ENCODE measurements at regions not wholly inside any gene's neighbourhood (a gene's known extent, or its start where the extent isn't known, plus 50 kb on each side); places are given as distances from the start of the nearest gene placed in this dataset.

DNA sequence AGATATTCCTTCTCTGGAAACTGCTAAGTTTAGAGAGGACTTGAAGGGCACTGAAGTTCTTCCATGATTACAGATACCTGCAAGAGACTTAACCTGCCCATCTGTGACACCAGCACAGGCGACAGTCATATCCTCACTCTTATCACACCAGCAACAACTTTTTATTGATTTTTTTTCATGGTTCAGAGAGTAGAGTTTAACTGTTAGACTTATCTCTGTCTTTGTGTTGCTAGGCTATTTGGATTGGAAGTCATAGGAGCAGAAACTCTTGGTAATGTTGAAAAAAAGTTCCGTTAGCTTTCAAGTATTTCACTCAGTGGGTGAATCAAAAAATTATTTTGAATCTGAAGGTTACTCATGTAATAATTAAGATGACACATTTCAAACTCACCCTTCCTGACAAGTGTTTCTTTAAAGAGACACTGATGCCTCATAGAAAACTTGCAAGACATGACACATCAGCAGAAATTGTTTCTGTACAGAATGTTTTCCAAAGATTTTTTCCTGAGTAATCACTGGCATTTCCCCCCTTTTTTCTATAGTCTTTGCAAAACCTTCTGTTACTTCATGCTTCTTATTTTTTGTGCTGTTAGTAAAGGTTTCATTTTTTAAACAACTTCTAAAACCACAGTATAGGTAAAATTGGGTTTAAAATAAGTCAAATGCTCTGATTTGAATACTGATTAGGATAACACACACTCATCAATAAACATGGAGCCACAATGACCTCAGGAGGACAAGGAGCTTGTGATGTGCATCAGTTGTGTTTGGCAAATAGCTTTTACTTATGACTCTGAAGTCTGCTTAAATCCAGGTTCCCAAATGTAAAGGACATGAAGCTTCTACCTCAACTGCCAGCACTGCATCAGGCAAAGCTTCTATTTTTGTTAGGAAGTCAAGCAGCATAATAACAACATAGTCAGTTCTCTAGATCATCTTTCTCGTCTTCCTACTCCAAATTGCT lies 252.9 kb upstream of the MAN1A1 start:
- Histone ChIP-seq H2AFZ (ENCODE audit: low read depth, low read length) (no peak overlapping the region), H3K27ac (ENCODE audit: extremely low read depth, low read depth, low read length) (no peak overlapping the region), H3K27me3 (ENCODE audit: control insufficient read depth in 2 of 2, insufficient read depth in 2 of 2, low read length in 2 of 2) (no peaks in the 10 kb centered on the region), H3K4me1 (replicated peaks in 1 of 2; ENCODE audit: control insufficient read depth in 2 of 2, insufficient read depth in 2 of 2, low read length in 2 of 2) (no peaks in the 10 kb centered on the region), H3K9me1 (ENCODE audit: control insufficient read depth, insufficient read depth, low read length) (no peaks in the 10 kb centered on the region), H3K79me2 (ENCODE audit: control insufficient read depth, insufficient read depth, low read length) (no peaks in the 10 kb centered on the region), H3K36me3 (ENCODE audit: control insufficient read depth, insufficient read depth, low read length) (no peaks in the 10 kb centered on the region), H3K4me2 (ENCODE audit: insufficient read depth, low read length) (no peak overlapping the region), H3K4me3 (no peak overlapping the region), H3K9me3 (replicated peaks; ENCODE audit: control insufficient read depth, insufficient read depth, low read depth, low read length) (no peaks in the 10 kb centered on the region), H4K20me1 (replicated peaks; ENCODE audit: control insufficient read depth, insufficient read depth, low read length) (no peaks in the 10 kb centered on the region), H3K9ac (ENCODE audit: insufficient read depth in 1 of 2, low read depth in 2 of 2, low read length in 2 of 2) (no peak overlapping the region)
- intact Hi-C loops (cut with micrococcal nuclease) = no loop called here
- no peak for DNase-seq (ENCODE audit: extremely low read depth in 1 of 4, low spot score in 3 of 4)
- ATAC-seq = no peak
- peak; percentile 20; the same call in 1 of the 2 replicates for TF ChIP-seq MAFG (tag; conservative IDR thresholded peaks at IDR 0.05)
- TF ChIP-seq ZNF316 (IDR thresholded peaks at IDR 0.05) = peak; percentile 45; the same call in 1 of the 2 replicates
- TF ChIP-seq, protein P1, sequence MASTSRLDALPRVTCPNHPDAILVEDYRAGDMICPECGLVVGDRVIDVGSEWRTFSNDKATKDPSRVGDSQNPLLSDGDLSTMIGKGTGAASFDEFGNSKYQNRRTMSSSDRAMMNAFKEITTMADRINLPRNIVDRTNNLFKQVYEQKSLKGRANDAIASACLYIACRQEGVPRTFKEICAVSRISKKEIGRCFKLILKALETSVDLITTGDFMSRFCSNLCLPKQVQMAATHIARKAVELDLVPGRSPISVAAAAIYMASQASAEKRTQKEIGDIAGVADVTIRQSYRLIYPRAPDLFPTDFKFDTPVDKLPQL (IDR thresholded peaks at IDR 0.05; ENCODE audit: extremely low read depth, insufficient read length) = no peak
- peak; percentile 48; the same call in 1 of the 2 replicates for TF ChIP-seq C11orf30 (IDR thresholded peaks at IDR 0.05; ENCODE audit: low read depth)
- peak; percentile 38; the same call in 1 of the 2 replicates for TF ChIP-seq CBFA2T3 (IDR thresholded peaks at IDR 0.05)
- TF ChIP-seq PCBP1 (IDR thresholded peaks at IDR 0.05; ENCODE audit: low read depth, low read length, poor library complexity, severe bottlenecking) = no peak
- 16% methylated on average over 3 of the region's 3 CpGs for WGBS (ENCODE audit: insufficient coverage, low coverage, missing lambda C conversion rate)
- no peak for FAIRE-seq
- ChIA-PET POLR2A (interaction anchor here (1.8 kb wide), 1 partner anchor 40 kb away, joined by 5 read pairs; no protein-coding TSS in a partner anchor), CTCF (ENCODE audit: low intra/inter-chr PET ratio) (no interaction called here)
- no TSS peak for BruUV-seq (replicated peaks)
- in situ Hi-C loops (cut with MboI) = no loop called here
